IMR-90 (cell line): ENCODE measurements at regions not wholly inside any gene's neighbourhood (a gene's known extent, or its start where the extent isn't known, plus 50 kb on each side); places are given as distances from the start of the nearest gene placed in this dataset.

Source experiments
- ATAC-seq: fragments of 200-7000 bp; cut with Tn5 transposase; 2 replicates; pipeline ENCODE4 v1.9.1; 2020; ENCODE audit warnings: low read depth, mild to moderate bottlenecking, moderate library complexity
- BruUV-seq: library from RNA; stranded (reverse); fragments of 400-500 nt; replicated peaks from 2 replicates; lab custom pipeline; 2021; lab: Mats Ljungman, UMichigan
- CTCF ChIA-PET: fragments of 300-600 bp; formaldehyde crosslinking; extraction: SDS; loops from one replicate; lab custom pipeline; 2021; ENCODE audit warnings: antibody characterized with exemption; lab: Yijun Ruan, JAX
- POLR2A ChIA-PET: fragments of 300-600 bp; sonication (Branson Sonifier 250); formaldehyde crosslinking; loops from one replicate; lab custom pipeline; 2022; ENCODE audit warnings: antibody characterized with exemption; ENCODE audit not compliant: unreplicated experiment; lab: Charles Lee
- DNase-seq: peaks from one replicate; pipeline ENCODE4 v3.0.0; 2013
- H2AFZ ChIP-seq: replicated peaks from 2 replicates; pipeline ENCODE3; 2013; ENCODE audit warnings: low read length, mild to moderate bottlenecking; ENCODE audit not compliant: poor library complexity
- H2AK5ac ChIP-seq: 2 replicates; pipeline ENCODE4 v1.6.1; 2013; ENCODE audit warnings: low read depth, low read length, inconsistent platforms
- H2AK9ac ChIP-seq: replicated peaks from 2 replicates; pipeline ENCODE3; 2013; ENCODE audit warnings: mild to moderate bottlenecking, low read depth, low read length, moderate library complexity; ENCODE audit not compliant: poor library complexity
- H2BK120ac ChIP-seq: 2 replicates; pipeline ENCODE4 v1.6.1; 2013; ENCODE audit warnings: low read depth, low read length, inconsistent platforms
- H2BK15ac ChIP-seq: 3 replicates; pipeline ENCODE4 v1.6.1; 2013; ENCODE audit warnings: low read depth, low read length, inconsistent platforms
- H2BK20ac ChIP-seq: 2 replicates; pipeline ENCODE4 v1.6.1; 2013; ENCODE audit warnings: low read depth, mild to moderate bottlenecking, inconsistent platforms, low read length, moderate library complexity
- H2BK5ac ChIP-seq: 2 replicates; pipeline ENCODE4 v1.6.1; 2013; ENCODE audit warnings: mild to moderate bottlenecking, low read depth, low read length, inconsistent platforms; ENCODE audit not compliant: poor library complexity, severe bottlenecking
- H3K14ac ChIP-seq: replicated peaks from 2 replicates; pipeline ENCODE4 v1.6.1; 2013; ENCODE audit warnings: low read depth, low read length, inconsistent platforms
- H3K18ac ChIP-seq: 2 replicates; pipeline ENCODE4 v1.6.1; 2013; ENCODE audit warnings: low read depth, low read length, control low read depth
- H3K23ac ChIP-seq: 2 replicates; pipeline ENCODE4 v1.6.1; 2013; ENCODE audit warnings: low read depth, low read length, inconsistent platforms
- H3K27ac ChIP-seq: 2 replicates; pipeline ENCODE4 v1.5.1; 2013; ENCODE audit warnings: mild to moderate bottlenecking, control low read depth, low read length; ENCODE audit not compliant: insufficient read depth
- H3K27me3 ChIP-seq: 2 replicates; pipeline ENCODE4 v1.6.1; 2013; ENCODE audit warnings: low read length; ENCODE audit not compliant: control insufficient read depth, insufficient read depth
- H3K36me3 ChIP-seq: 2 replicates; pipeline ENCODE4 v1.6.1; 2013; ENCODE audit warnings: low read length, mixed read lengths; ENCODE audit not compliant: control insufficient read depth, insufficient read depth
- H3K4ac ChIP-seq: 2 replicates; pipeline ENCODE4 v1.6.1; 2013; ENCODE audit warnings: low read depth, low read length, inconsistent platforms
- H3K4me1 ChIP-seq: 2 replicates; pipeline ENCODE4 v1.6.1; 2013; ENCODE audit warnings: low read length, mixed read lengths; ENCODE audit not compliant: control insufficient read depth, insufficient read depth
- H3K4me2 ChIP-seq: 2 replicates; pipeline ENCODE4 v1.6.1; 2013; ENCODE audit warnings: low read depth, mild to moderate bottlenecking, control low read depth, low read length, moderate library complexity
- H3K4me3 ChIP-seq: 2 replicates; pipeline ENCODE4 v1.5.1; 2013; ENCODE audit warnings: low read depth, mild to moderate bottlenecking, control low read depth, low read length, moderate library complexity; ENCODE audit not compliant: insufficient read depth
- H3K56ac ChIP-seq: 2 replicates; pipeline ENCODE4 v1.6.1; 2013; ENCODE audit warnings: low read length, inconsistent platforms; ENCODE audit not compliant: insufficient read depth; ENCODE audit errors: extremely low read depth
- H3K79me1 ChIP-seq, 2 experiments: 2 replicates each; pipeline ENCODE4 v1.6.1; 2013; ENCODE audit warnings: low read length in 2 of 2, inconsistent platforms in 1 of 2, low read depth in 1 of 2
- H3K9ac ChIP-seq: 2 replicates; pipeline ENCODE4 v1.6.1; 2013; ENCODE audit warnings: low read depth, low read length, control low read depth
- H3K9me1 ChIP-seq: 2 replicates; pipeline ENCODE4 v1.6.1; 2013; ENCODE audit warnings: low read length, inconsistent platforms; ENCODE audit not compliant: insufficient read depth
- H3K9me3 ChIP-seq: 2 replicates; pipeline ENCODE4 v1.6.1; 2013; ENCODE audit warnings: low read length; ENCODE audit not compliant: control insufficient read depth, insufficient read depth
- H4K20me1 ChIP-seq: 2 replicates; pipeline ENCODE4 v1.6.1; 2013; ENCODE audit warnings: low read length, inconsistent platforms; ENCODE audit not compliant: insufficient read depth
- H4K5ac ChIP-seq: 2 replicates; pipeline ENCODE4 v1.6.1; 2013; ENCODE audit warnings: mild to moderate bottlenecking, low read depth, low read length, control low read depth
- H4K8ac ChIP-seq, 2 experiments: 2 replicates each; pipeline ENCODE4 v1.6.1; 2013; ENCODE audit warnings: low read depth in 2 of 2, low read length in 2 of 2, control low read depth in 1 of 2, inconsistent platforms in 1 of 2
- H4K91ac ChIP-seq: 2 replicates; pipeline ENCODE4 v1.6.1; 2013; ENCODE audit warnings: low read depth, low read length, inconsistent platforms; ENCODE audit not compliant: insufficient read depth
- BHLHE40 ChIP-seq: fragments of 150-350 bp; IDR thresholded peaks from 2 replicates; pipeline ENCODE4 v1.6.1; 2016; ENCODE audit warnings: mild to moderate bottlenecking, low read depth, low read length
- CEBPB ChIP-seq: IDR thresholded peaks from 2 replicates; pipeline ENCODE4 v1.6.1; 2012; ENCODE audit warnings: low read depth, low read length, improper control_type of control experiment
- CTCF ChIP-seq: conservative IDR thresholded peaks from 2 replicates; pipeline ENCODE4 v1.5.1; 2012; ENCODE audit warnings: mild to moderate bottlenecking, low read depth, low read length, improper control_type of control experiment
- FOS ChIP-seq: fragments of 150-350 bp; IDR thresholded peaks from 2 replicates; pipeline ENCODE4 v1.6.1; 2016; ENCODE audit warnings: low read depth, low read length
- MAZ ChIP-seq: IDR thresholded peaks from 2 replicates; pipeline ENCODE4 v1.6.1; 2012; ENCODE audit warnings: low read depth, mild to moderate bottlenecking, low read length, improper control_type of control experiment, moderate library complexity, borderline replicate concordance
- MXI1 ChIP-seq: IDR thresholded peaks from 2 replicates; pipeline ENCODE4 v1.6.1; 2012; ENCODE audit warnings: low read depth, mild to moderate bottlenecking, low read length, moderate library complexity, borderline replicate concordance
- POLR2A ChIP-seq: IDR thresholded peaks from 2 replicates; pipeline ENCODE4 v1.6.1; 2012; ENCODE audit warnings: mild to moderate bottlenecking, low read depth, low read length
- SMC3 ChIP-seq: fragments of 150-350 bp; IDR thresholded peaks from 2 replicates; pipeline ENCODE4 v1.6.1; 2016; ENCODE audit warnings: low read depth, mild to moderate bottlenecking, antibody characterized with exemption, low read length, moderate library complexity
- USF2 ChIP-seq: fragments of 150-350 bp; IDR thresholded peaks from 2 replicates; pipeline ENCODE4 v1.6.1; 2017; ENCODE audit warnings: mild to moderate bottlenecking, antibody characterized with exemption, low read length, low read depth
- WGBS, 2 experiments: methylation state at CpG; one replicate each; pipeline versions ENCODE4 v1.1.5 to v1.1.7; 2013; ENCODE audit warnings: missing lambda C conversion rate in 2 of 2; ENCODE audit not compliant: insufficient read length in 1 of 2; ENCODE audit errors: extremely low coverage in 2 of 2; 5-methylcytosine and 5-hydroxymethylcytosine counted together
- dilution Hi-C: fragments of 300-500 bp; cut with HindIII; formaldehyde crosslinking; loops from one replicate; pipeline ENCODE4 v1.14.3; 2018; ENCODE audit warnings: low sequenced_read_pairs; ENCODE audit not compliant: unreplicated experiment
- in situ Hi-C: fragments of 300-500 bp; cut with MboI; formaldehyde crosslinking; loops from 3 replicates; pipeline ENCODE4 v1.14.3; 2019; ENCODE audit warnings: low sequenced_read_pairs, inconsistent platforms, mixed read lengths
- intact Hi-C: fragments of 100-400 bp; cut with micrococcal nuclease; formaldehyde crosslinking; loops from 2 replicates; pipeline ENCODE4 v1.10.0; 2022

- H2BK5ac ChIP-seq = peak overlapping the region; percentile 99
- H4K91ac ChIP-seq = peak overlapping the region; percentile 91
- H3K18ac ChIP-seq = peak overlapping the region; percentile 40; the same call in 1 of the 2 replicates
- H4K5ac ChIP-seq = peak overlapping the region; percentile 46
- peak overlapping the region; percentile 93 for H3K4me3 ChIP-seq
- no peaks in the 10 kb centered on the region for H3K4me1 ChIP-seq
- no peaks in the 10 kb centered on the region; the same call in 1 of the 2 replicates for H3K9me1 ChIP-seq
- peak overlapping the region; percentile 100 for H2AK9ac ChIP-seq
- peak overlapping the region; percentile 68 to 84; a peak in 3 of 4 replicates for H4K8ac ChIP-seq
- peak overlapping the region; percentile 74; the same call in 1 of the 2 replicates for H3K23ac ChIP-seq
- H4K20me1 ChIP-seq = peaks cover 44% of the 10 kb centered on the region
- H3K27me3 ChIP-seq = no peaks in the 10 kb centered on the region
- peak overlapping the region; percentile 92 for H3K9ac ChIP-seq
- peaks cover 2% of the 10 kb centered on the region for H3K36me3 ChIP-seq
- POLR2A ChIA-PET = interaction anchor here (0.6 to 1.1 kb wide), 6 partner anchors 9 to 1260 kb away, joined by 3 to 6 read pairs (median 5); no protein-coding TSS in a partner anchor
- peak; percentile 99 for DNase-seq
- H3K4me2 ChIP-seq = no peak overlapping the region
- H3K56ac ChIP-seq = peak overlapping the region; percentile 84
- no peak overlapping the region for H2BK20ac ChIP-seq
- H3K27ac ChIP-seq = peak overlapping the region; percentile 98
- peak overlapping the region; percentile 95 for H3K14ac ChIP-seq
- peak overlapping the region; percentile 93 for H3K4ac ChIP-seq
- H2AK5ac ChIP-seq = peak overlapping the region; percentile 76
- H3K9me3 ChIP-seq = no peaks in the 10 kb centered on the region
- no TSS peak for BruUV-seq
- intact Hi-C loops (loop anchor here (1.0 to 2.0 kb wide), 2 partner anchors 26 to 102 kb away; no protein-coding TSS in a partner anchor), dilution Hi-C loops (no loop called here), in situ Hi-C loops (loop anchor here (25.0 kb wide), 2 partner anchors 96 to 704 kb away; partner anchors contain the start of genes FAM120A, FAM120AOS and ZNF169)
- peak overlapping the region; percentile 77 for H2BK120ac ChIP-seq
- 0% methylated on average over 47 of the region's 96 CpGs; no CpG with 5 or more reads in 1 of the 2 experiments for WGBS, 2 experiments
- CTCF ChIA-PET = interaction anchor here (0.5 kb wide), 2 partner anchors 23 to 748 kb away, joined by 3 read pairs; no protein-coding TSS in a partner anchor
- TF ChIP-seq SMC3 = no peak
- TF ChIP-seq POLR2A = peak; percentile 96
- peak; percentile 59 for TF ChIP-seq USF2
- TF ChIP-seq MXI1 = peak; percentile 56; the same call in 1 of the 2 replicates
- TF ChIP-seq BHLHE40 = peak; percentile 62; the same call in 1 of the 2 replicates
- peak; percentile 83 for TF ChIP-seq MAZ
- TF ChIP-seq FOS = peak; percentile 60; the same call in 1 of the 2 replicates
- 0 out of 2 replicates have a peak, but pooled peaks have one; percentile 24 for TF ChIP-seq CTCF
- no peak for TF ChIP-seq CEBPB
- ATAC-seq = peak; percentile 78
- peaks cover 0 to 3% of the 10 kb centered on the region in 2 experiments; a peak in 1 of 4 replicates for H3K79me1 ChIP-seq
- H2AFZ ChIP-seq = peak overlapping the region; percentile 94
- H2BK15ac ChIP-seq = peak overlapping the region; percentile 35; the same call in 1 of the 3 replicates
These were observed 82.1 kb downstream of the PTPDC1 start for GRCh38 chr9:94166236-94166975.
